ENCODE measurements at regions not wholly inside any gene's neighbourhood (a gene's known extent, or its start where the extent isn't known, plus 50 kb on each side); places are given as distances from the start of the nearest gene placed in this dataset.

DNA sequence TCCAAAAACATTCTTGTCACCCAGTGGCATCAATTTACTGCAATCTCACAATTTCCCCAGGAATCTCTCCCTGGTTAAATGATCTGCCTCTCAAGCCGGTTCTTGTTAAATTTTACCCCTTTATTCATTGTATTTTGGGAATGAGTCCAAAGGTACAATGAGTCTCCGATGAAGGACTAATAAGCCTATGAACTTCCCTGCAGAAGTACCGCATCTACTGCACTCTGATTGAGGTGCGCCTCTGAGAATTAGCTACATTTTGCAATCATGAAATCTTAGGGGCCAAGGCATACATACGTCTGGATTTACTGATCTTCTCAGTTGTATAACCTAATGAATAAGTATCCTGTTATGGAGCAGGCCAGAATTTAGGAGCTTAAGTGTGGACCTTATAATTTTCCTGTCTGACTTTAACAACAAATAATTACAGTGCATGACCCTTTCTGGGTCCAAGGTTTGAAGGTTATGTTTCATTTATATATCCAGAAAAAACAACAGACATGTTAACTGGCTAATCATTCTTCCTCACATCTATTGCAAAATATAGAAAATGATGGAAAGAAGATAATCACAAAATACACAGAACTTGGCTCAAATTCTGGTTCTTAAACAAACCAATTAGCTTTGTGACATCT is 261.8 kb upstream of the NRXN1 start:
- ATAC-seq, result no peak
- Histone ChIP-seq H3K4me1 (no peaks in the 10 kb centered on the region), H3K27ac (no peak overlapping the region), H3K36me3 (no peaks in the 10 kb centered on the region), H3K9me3 (no peaks in the 10 kb centered on the region), H3K27me3 (no peaks in the 10 kb centered on the region), H3K4me3 (no peak overlapping the region)
- intact Hi-C loops (cut with DNase I), result no loop called here
- TF ChIP-seq CTCF (IDR thresholded peaks at IDR 0.05), result no peak
- no peak for DNase-seq
- 68 to 71% methylated on average over 5 of the region's 5 CpGs for WGBS, 2 donors

DNA sequence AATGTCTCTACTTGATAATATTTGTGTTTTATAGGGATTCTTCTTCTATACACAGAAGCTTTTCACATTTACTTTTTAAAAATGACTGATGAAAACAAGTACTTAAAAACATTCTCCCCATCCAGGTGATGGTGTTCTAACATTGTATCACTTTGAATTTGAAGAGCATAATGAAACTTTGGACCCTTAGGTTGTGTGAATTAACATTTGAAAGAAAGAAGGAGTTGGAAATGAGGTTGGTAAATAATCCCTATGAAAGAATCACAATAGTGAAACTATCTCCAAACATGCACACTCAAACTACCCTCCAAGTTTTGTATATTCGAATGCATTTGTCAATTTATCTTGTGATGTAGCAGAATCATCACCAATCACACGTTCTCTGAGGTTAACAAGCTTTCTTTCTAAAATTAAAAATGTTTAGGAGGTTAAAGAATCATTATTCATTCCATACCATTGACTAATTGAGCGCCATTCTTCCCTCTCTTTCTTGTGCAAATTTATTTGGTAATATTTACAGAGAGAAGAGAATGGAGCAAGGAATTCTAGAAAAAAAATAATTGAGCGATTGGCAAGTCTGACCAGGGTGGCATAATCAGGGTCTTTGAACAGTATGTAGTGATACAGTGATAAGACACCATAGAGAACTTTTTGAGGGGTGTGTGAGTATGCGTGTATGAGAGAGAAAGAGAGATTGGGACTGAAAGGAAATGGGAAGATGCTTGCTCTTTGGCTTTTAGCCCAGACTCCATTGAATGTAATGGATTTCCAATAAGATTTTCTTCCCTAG is 260.0 kb upstream of the NRXN1 start:
- 43 to 50% methylated on average over 5 of the region's 5 CpGs for WGBS, 2 donors

GRCh38 chr2:51290725-51291124 is 258.8 kb upstream of the NRXN1 start:
- no peaks in the 10 kb centered on the region for H3K36me3 ChIP-seq
- H3K4me3 ChIP-seq, result no peak overlapping the region
- intact Hi-C loops (cut with DNase I), result no loop called here
- DNase-seq (no peak), ATAC-seq (no peak)
- no peak for TF ChIP-seq CTCF (IDR thresholded peaks at IDR 0.05)
- H3K4me1 ChIP-seq, result no peaks in the 10 kb centered on the region
- H3K27ac ChIP-seq, result no peak overlapping the region
- H3K27me3 ChIP-seq, result no peaks in the 10 kb centered on the region
- no peaks in the 10 kb centered on the region for H3K9me3 ChIP-seq
- WGBS, 2 donors, result 80 to 82% methylated on average over 2 of the region's 2 CpGs

More for the DNA sequence above, 260.0 kb upstream of the NRXN1 start:
- H3K27me3 ChIP-seq, result no peaks in the 10 kb centered on the region
- DNase-seq (no peak), ATAC-seq (no peak)
- H3K36me3 ChIP-seq, result no peaks in the 10 kb centered on the region
- no peaks in the 10 kb centered on the region for H3K9me3 ChIP-seq
- no peak for TF ChIP-seq CTCF (IDR thresholded peaks at IDR 0.05)
- intact Hi-C loops (cut with DNase I), result no loop called here
- no peaks in the 10 kb centered on the region for H3K4me1 ChIP-seq
- H3K27ac ChIP-seq, result no peak overlapping the region
- H3K4me3 ChIP-seq, result no peak overlapping the region

- WGBS, 2 donors, result 54 to 65% methylated on average over 1 of the region's 1 CpG
Observed at GRCh38 chr2:51289045-51289444, 257.1 kb upstream of the NRXN1 start.

More at GRCh38 chr2:51289045-51289444, 257.1 kb upstream of the NRXN1 start:
- Histone ChIP-seq H3K27me3 (no peaks in the 10 kb centered on the region), H3K4me3 (no peak overlapping the region), H3K36me3 (no peaks in the 10 kb centered on the region), H3K9me3 (no peaks in the 10 kb centered on the region), H3K4me1 (no peaks in the 10 kb centered on the region), H3K27ac (no peak overlapping the region)
- DNase-seq, result no peak
- ATAC-seq, result no peak
- TF ChIP-seq CTCF (IDR thresholded peaks at IDR 0.05), result no peak
- intact Hi-C loops (cut with DNase I), result no loop called here
